GM12891 (cell line): ENCODE measurements at regions not wholly inside any gene's neighbourhood (a gene's known extent, or its start where the extent isn't known, plus 50 kb on each side); places are given as distances from the start of the nearest gene placed in this dataset.

Experiments
- DNase-seq: peaks from one replicate; pipeline ENCODE4 v3.0.0; 2011; ENCODE audit warnings: low spot score; ENCODE audit not compliant: insufficient read length
- FAIRE-seq: peaks from 2 replicates; lab custom pipeline; 2011; peaks lifted over from hg19 to GRCh38; lab: Jason Lieb, UNC
- PAX5 ChIP-seq: IDR thresholded peaks from 2 replicates; pipeline ENCODE4 v1.6.1; 2011; ENCODE audit warnings: low read length, moderate library complexity, mild to moderate bottlenecking; ENCODE audit not compliant: insufficient read depth, severe bottlenecking
- POLR2A ChIP-seq: IDR thresholded peaks from 2 replicates; pipeline ENCODE4 v1.6.1; 2011; ENCODE audit warnings: low read depth, low read length, control low read depth
- POLR2AphosphoS5 ChIP-seq: IDR thresholded peaks from 2 replicates; pipeline ENCODE4 v1.6.1; 2011; ENCODE audit warnings: low read depth, low read length, control low read depth
- POU2F2 ChIP-seq: IDR thresholded peaks from 2 replicates; pipeline ENCODE4 v1.6.1; 2011; ENCODE audit warnings: low read depth, mild to moderate bottlenecking, control low read depth, low read length, moderate library complexity
- SPI1 ChIP-seq: IDR thresholded peaks from 2 replicates; pipeline ENCODE4 v1.6.1; 2011; ENCODE audit warnings: low read depth, low read length, control low read depth
- TAF1 ChIP-seq: IDR thresholded peaks from 2 replicates; pipeline ENCODE4 v1.6.1; 2011; ENCODE audit warnings: low read depth, low read length, control low read depth

DNA sequence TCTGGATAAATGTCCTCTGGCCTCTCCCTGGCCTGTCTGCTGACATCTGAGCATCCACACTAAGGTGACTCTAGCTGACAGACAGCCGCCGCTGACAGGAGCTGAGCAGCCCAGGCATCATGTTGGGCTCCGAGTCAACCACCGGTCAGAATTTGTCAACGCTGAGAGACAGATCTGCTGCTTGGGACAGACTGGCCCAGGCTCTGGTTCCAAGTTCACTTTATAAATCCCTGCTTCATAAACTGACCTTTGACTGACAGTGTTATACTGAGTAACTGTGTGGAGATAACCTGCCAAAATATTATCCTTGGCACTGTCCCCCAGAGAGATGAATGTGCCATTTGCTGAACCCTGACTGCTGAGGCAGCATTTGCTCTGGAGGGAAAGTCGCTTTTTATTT, 616.7 kb downstream of the NPHP4 start:
- DNase-seq (no peak), FAIRE-seq (no peak)
- TF ChIP-seq POU2F2 (no peak), POLR2A (no peak), TAF1 (no peak), POLR2AphosphoS5 (no peak), SPI1 (no peak)

DNA sequence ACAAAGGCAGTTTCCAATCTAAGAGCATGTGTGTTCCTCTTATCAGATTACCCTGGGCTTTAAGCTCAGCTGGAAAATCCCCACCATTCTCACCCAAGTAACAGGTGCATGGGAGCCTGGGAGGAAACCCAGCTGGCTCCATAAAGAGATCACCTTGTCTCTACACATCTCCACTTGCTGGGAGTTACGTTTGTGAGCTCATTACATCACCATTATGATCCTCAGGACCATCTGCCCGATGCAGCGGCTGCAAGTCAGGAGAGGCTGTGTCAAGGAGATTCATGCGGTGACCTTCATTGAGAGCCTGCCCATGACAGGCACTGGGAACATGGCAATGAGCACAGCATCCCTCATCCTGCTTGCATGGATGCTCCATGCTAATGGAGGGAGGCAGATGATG, 618.0 kb downstream of the NPHP4 start:
- DNase-seq: no peak
- no peak for FAIRE-seq
- TF ChIP-seq PAX5 (no peak), POLR2A (no peak)

DNA sequence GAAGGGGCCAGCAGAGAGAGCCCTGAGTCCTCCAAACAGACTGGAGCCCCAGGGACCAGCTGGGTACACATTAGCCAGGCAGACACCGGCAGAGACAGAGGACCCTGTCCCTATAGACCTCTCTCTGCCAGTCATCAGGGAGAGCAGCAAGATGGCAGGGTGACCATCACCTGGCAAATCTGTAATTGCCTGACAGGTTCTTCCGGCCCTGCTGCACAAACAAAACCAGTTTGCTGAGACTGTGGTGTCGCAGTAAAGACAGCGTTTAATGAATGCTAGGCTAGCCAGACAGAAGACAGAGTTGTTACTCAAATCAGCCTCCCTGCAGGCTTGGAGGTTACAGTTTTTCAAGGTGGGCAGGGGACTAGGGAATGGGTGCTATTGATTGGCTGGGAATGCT, 618.9 kb downstream of the NPHP4 start:
- DNase-seq: no peak
- TF ChIP-seq TAF1 (no peak), POLR2A (no peak), POU2F2 (no peak)
- no peak for FAIRE-seq

DNA sequence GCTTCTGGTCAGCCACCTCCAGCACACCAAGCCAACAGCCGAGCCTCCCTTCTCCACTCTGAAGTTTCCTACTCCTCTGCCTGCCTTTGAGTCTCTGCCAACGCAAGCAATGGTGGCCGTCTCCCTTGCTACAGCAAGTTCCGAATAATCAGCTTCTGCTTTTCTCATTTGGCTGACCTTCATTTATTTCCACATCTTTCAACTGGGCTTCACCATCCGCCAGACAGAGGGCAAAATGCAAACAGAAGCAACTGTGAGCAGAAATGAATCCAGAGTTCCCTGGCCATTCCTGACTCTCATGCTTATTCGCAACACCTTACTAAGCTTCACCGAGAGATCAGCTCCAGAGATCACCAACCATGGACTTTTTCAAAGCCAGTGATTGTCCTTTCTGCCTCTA, 621.0 kb downstream of the NPHP4 start:
- TF ChIP-seq POLR2A (no peak), POU2F2 (no peak), PAX5 (no peak), POLR2AphosphoS5 (no peak), TAF1 (no peak), SPI1 (no peak)
- no peak for FAIRE-seq
- no peak for DNase-seq

GRCh38 chr1:5370311-5370710, 621.9 kb downstream of the NPHP4 start:
- FAIRE-seq (no peak), DNase-seq (no peak)
- TF ChIP-seq POLR2A (no peak), SPI1 (no peak), TAF1 (no peak), POLR2AphosphoS5 (no peak), PAX5 (no peak), POU2F2 (no peak)

DNA sequence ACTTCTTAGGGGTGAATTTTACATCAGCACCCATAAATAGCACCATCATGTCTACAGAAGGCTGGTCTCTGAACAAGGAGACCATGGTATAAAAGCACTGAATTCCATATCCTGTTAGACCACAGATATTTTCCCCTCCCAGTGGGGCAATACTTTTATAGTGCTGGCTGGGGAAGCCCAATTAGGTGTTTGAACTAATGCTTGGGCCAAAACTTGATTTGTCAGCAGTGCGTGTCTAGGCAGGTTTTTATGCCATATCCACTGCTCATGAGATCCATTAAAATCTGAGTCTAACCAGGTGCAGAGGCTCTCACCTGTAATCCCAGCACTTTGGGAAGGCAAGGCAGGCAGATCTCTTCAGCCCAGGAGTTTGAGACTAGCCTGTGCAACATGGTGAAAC, 623.0 kb downstream of the NPHP4 start:
- no peak for TF ChIP-seq SPI1
- TF ChIP-seq PAX5: no peak
- no peak for TF ChIP-seq POLR2AphosphoS5
- no peak for TF ChIP-seq TAF1
- TF ChIP-seq POLR2A: no peak
- no peak for TF ChIP-seq POU2F2
- no peak for FAIRE-seq
- no peak for DNase-seq

GRCh38 chr1:5368201-5368600, 624.0 kb downstream of the NPHP4 start:
- DNase-seq (no peak), FAIRE-seq (no peak)
- TF ChIP-seq SPI1: no peak
- TF ChIP-seq PAX5: no peak
- TF ChIP-seq POLR2A: no peak
- TF ChIP-seq POU2F2: no peak

- FAIRE-seq (no peak), DNase-seq (no peak)
- TF ChIP-seq TAF1: no peak
- TF ChIP-seq POLR2A: no peak
- no peak for TF ChIP-seq PAX5
- no peak for TF ChIP-seq POU2F2
- no peak for TF ChIP-seq SPI1
- TF ChIP-seq POLR2AphosphoS5: no peak
These were observed 624.9 kb downstream of the NPHP4 start for GRCh38 chr1:5367306-5367705.

- FAIRE-seq (no peak), DNase-seq (no peak)
- TF ChIP-seq SPI1 (no peak), POLR2AphosphoS5 (no peak), POU2F2 (no peak)
These were observed 626.5 kb downstream of the NPHP4 start for GRCh38 chr1:5365751-5366150.

GRCh38 chr1:5364591-5364990, 627.6 kb downstream of the NPHP4 start:
- no peak for FAIRE-seq
- TF ChIP-seq POLR2A: no peak
- no peak for TF ChIP-seq POU2F2
- TF ChIP-seq SPI1: no peak
- no peak for TF ChIP-seq TAF1
- no peak for TF ChIP-seq POLR2AphosphoS5
- TF ChIP-seq PAX5: no peak
- DNase-seq: no peak

DNA sequence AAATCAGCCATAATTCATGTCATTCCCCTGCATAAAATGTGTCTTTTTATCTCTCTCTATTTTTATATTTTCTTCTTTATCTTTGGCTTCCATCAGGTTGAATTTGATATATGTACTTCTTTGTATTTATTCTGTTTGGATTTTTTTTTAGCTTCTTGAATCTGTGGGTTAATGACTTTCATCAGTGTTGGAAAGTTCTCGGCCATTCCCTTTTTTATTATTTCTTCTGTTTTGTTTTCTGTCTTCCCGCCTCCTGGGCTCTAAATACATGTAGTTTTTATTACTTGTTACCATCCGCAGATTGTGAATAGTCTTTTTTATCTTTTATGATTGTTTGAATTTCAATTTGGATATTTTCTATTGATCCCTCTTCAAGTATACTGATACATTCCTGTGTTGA, 637.5 kb downstream of the NPHP4 start:
- no peak for FAIRE-seq
- no peak for DNase-seq
- TF ChIP-seq POLR2AphosphoS5 (no peak), PAX5 (no peak), POLR2A (no peak), POU2F2 (no peak), TAF1 (no peak), SPI1 (no peak)

- TF ChIP-seq SPI1 (no peak), PAX5 (no peak), POLR2AphosphoS5 (no peak), POU2F2 (no peak)
- DNase-seq: no peak
- no peak for FAIRE-seq
These were observed 640.9 kb downstream of the NPHP4 start for GRCh38 chr1:5351366-5351765.
